ENCODE measurements at regions not wholly inside any gene's neighbourhood (a gene's known extent, or its start where the extent isn't known, plus 50 kb on each side); places are given as distances from the start of the nearest gene placed in this dataset.

- H3K4me3 ChIP-seq (replicated peaks; ENCODE audit: low read depth, low read length) = no peak overlapping the region
- no peak for DNase-seq (ENCODE audit: extremely low read depth, low read depth)
- no peak for TF ChIP-seq CTCF (IDR thresholded peaks at IDR 0.05; ENCODE audit: low read depth, low read length, missing control alignments)
Observed at GRCh38 chr2:129698593-129698992, 280.9 kb upstream of the RAB6C start.

- no peak overlapping the region for H3K4me3 ChIP-seq (replicated peaks; ENCODE audit: low read depth, low read length)
- no peak for TF ChIP-seq CTCF (IDR thresholded peaks at IDR 0.05; ENCODE audit: low read depth, low read length, missing control alignments)
- no peak for DNase-seq (ENCODE audit: extremely low read depth, low read depth)
Observed at GRCh38 chr2:129699781-129700573, 279.5 kb upstream of the RAB6C start.

GRCh38 chr2:129702416-129703176, 276.9 kb upstream of the RAB6C start:
- H3K4me3 ChIP-seq (replicated peaks; ENCODE audit: low read depth, low read length) = no peak overlapping the region
- no peak for DNase-seq (ENCODE audit: extremely low read depth, low read depth)
- TF ChIP-seq CTCF (IDR thresholded peaks at IDR 0.05; ENCODE audit: low read depth, low read length, missing control alignments) = no peak

- TF ChIP-seq CTCF (IDR thresholded peaks at IDR 0.05; ENCODE audit: low read depth, low read length, missing control alignments) = no peak
- no peak for DNase-seq (ENCODE audit: extremely low read depth, low read depth)
- no peak overlapping the region for H3K4me3 ChIP-seq (replicated peaks; ENCODE audit: low read depth, low read length)
Observed at GRCh38 chr2:129705085-129705484, 274.4 kb upstream of the RAB6C start.

- H3K4me3 ChIP-seq (replicated peaks; ENCODE audit: low read depth, low read length) = no peak overlapping the region
- DNase-seq (ENCODE audit: extremely low read depth, low read depth) = no peak
- no peak for TF ChIP-seq CTCF (IDR thresholded peaks at IDR 0.05; ENCODE audit: low read depth, low read length, missing control alignments)
Observed at GRCh38 chr2:129707800-129708199, 271.7 kb upstream of the RAB6C start.

GRCh38 chr2:129708221-129708967, 271.1 kb upstream of the RAB6C start:
- DNase-seq (ENCODE audit: extremely low read depth, low read depth) = no peak
- H3K4me3 ChIP-seq (replicated peaks; ENCODE audit: low read depth, low read length) = no peak overlapping the region
- no peak for TF ChIP-seq CTCF (IDR thresholded peaks at IDR 0.05; ENCODE audit: low read depth, low read length, missing control alignments)
